H1 (cell line): ENCODE measurements at regions not wholly inside any gene's neighbourhood (a gene's known extent, or its start where the extent isn't known, plus 50 kb on each side); places are given as distances from the start of the nearest gene placed in this dataset.

Source experiments
- RBBP5 ChIP-seq: IDR thresholded peaks from 2 replicates; pipeline ENCODE4 v1.7.1; 2012; ENCODE audit warnings: low read depth, mild to moderate bottlenecking, inconsistent platforms, low read length, moderate library complexity, borderline replicate concordance
- ZNF274 ChIP-seq: IDR thresholded peaks from 2 replicates; pipeline ENCODE4 v1.7.0; 2012; ENCODE audit warnings: low read length, borderline replicate concordance; ENCODE audit errors: extremely low read depth

GRCh38 chr22:47620391-47620790 is 857.9 kb downstream of the TBC1D22A start (continued):
- TF ChIP-seq RBBP5 (no peak), ZNF274 (no peak)
